Fibroblast of villous mesenchyme (primary cell): ENCODE measurements at regions not wholly inside any gene's neighbourhood (a gene's known extent, or its start where the extent isn't known, plus 50 kb on each side); places are given as distances from the start of the nearest gene placed in this dataset.

Source experiments
- DNase-seq: peaks from one replicate; pipeline ENCODE4 v3.0.0-alpha.2; 2010; ENCODE audit warnings: low read depth
- H3K4me3 ChIP-seq: 2 replicates; pipeline ENCODE4 v1.5.1; 2011; ENCODE audit warnings: low read depth, mild to moderate bottlenecking, low read length
- TF ChIP-seq, protein P1 (sequence below): IDR thresholded peaks from 2 replicates; pipeline ENCODE4 v1.5.1; 2012; ENCODE audit warnings: low read depth, mild to moderate bottlenecking, low read length; ENCODE audit not compliant: insufficient read depth

DNA sequence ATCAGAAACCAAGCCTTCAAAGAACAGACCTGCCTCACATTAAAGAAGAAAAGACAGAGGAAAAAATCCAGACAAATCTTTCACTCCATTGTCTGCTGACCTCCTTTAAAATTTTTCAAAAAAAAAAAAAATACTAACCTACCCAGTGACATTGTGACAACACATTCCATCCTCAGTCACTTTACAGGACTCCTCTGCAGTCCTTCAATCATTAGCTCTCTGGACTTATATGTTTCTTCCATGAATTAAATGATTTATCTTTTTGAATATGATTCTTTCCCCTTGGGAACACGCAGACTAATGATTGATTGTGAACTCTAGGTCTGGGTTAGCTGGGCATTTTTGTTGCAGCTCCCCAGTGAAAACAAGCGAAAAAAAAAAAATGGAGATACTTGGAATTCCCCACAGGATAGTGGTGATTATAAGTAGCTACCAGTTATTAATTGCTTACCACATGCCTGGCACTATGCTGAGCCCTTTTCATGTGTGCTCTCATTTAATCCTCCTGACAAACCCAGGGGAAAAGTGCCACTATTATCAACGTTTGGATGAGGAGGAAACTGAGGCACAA lies 261.3 kb upstream of the NCKAP5 start:
- TF ChIP-seq, protein P1, sequence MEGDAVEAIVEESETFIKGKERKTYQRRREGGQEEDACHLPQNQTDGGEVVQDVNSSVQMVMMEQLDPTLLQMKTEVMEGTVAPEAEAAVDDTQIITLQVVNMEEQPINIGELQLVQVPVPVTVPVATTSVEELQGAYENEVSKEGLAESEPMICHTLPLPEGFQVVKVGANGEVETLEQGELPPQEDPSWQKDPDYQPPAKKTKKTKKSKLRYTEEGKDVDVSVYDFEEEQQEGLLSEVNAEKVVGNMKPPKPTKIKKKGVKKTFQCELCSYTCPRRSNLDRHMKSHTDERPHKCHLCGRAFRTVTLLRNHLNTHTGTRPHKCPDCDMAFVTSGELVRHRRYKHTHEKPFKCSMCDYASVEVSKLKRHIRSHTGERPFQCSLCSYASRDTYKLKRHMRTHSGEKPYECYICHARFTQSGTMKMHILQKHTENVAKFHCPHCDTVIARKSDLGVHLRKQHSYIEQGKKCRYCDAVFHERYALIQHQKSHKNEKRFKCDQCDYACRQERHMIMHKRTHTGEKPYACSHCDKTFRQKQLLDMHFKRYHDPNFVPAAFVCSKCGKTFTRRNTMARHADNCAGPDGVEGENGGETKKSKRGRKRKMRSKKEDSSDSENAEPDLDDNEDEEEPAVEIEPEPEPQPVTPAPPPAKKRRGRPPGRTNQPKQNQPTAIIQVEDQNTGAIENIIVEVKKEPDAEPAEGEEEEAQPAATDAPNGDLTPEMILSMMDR = no peak
- H3K4me3 ChIP-seq = no peak overlapping the region
- no peak for DNase-seq

DNA sequence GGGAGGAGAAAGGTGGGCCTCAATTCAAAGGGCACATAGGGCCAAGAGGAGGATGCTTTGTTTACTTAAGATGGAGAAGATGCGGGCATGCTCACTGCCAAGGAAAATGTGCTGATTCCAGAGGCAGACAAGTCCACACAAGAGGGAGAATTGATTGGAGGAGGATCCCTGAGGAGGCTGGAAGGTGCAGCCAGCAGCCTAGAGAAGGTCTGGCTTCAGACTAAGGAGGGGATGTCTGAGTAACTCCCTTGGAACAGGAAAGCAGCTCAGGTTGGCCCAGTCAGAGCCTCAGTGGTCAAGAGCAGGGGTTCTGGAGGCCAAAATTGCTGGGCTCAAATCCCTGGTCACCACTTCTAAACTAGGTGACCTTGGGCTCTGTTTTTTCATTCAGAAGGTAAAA lies 265.5 kb upstream of the NCKAP5 start:
- TF ChIP-seq, protein P1 = no peak
- H3K4me3 ChIP-seq = no peak overlapping the region
- DNase-seq = no peak

DNA sequence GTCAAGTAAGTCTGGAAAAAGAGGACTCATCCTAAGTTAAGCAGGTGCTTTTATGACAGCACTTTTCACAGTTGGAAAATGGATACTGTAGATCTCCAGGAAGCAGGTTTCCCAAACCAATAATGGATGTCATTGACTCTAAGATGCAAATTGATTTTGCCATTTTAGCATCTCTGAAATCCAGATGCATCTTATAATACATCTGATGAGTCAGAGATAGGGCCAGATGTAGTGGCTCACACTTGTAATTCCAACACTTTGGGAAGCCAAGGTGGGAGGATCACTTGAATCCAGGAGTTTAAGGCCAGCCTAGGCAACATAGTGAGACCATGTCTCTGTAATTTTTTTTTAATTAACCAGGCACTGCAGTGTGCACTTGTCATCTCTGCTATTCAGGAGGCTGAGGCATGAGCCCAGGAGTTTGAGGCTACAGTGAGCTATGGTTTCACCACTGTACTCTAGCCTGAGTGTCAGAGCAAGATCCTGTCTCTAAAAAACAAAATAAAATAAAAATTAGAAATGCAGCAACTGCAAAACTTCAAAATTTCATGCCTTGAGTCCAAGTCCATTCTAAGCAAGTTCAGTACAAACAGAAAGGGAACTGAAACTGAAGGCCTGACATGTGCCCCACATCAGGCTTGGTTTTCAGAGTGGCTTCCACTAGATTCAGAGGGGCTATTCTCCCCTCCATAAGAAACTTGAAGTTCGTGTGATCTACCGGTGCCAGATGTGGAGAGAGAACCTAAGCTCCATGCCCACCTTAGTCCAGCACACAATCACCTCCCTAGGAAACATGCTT lies 267.8 kb upstream of the NCKAP5 start:
- DNase-seq = no peak
- H3K4me3 ChIP-seq = no peak overlapping the region
- TF ChIP-seq, protein P1 = no peak

DNA sequence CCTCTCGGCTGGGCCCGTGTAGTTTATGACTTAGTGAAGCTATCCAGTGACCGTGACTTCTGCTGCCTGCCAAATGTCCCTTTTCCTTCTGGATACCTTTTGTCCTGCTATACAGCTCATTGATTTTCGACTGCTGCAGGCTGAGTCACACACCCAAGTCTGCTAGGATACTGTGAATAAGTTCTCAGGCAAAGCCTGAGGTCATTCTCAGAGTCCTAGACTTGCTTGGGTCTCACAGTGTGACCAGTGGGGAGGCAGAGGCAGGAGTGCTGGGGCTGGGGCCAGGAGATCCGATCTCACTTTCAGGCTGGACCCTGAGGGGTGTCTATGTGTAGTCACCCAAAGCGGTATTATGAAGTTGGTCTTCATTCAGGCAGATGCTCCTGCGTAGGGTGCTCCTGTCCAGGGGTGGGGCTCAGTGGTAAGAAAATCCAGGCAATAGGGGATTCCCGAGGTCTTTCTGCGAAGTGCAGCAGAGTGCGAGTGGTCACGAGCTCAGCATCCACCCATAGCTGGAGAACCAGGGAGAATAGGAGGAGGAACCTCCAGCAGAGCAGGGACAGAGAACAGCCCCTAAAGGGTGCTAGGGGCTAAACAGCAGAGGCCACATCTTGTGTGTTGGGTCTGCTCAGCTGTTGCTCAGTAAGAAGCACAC lies 268.6 kb upstream of the NCKAP5 start:
- no peak for DNase-seq
- TF ChIP-seq, protein P1 = no peak
- H3K4me3 ChIP-seq = no peak overlapping the region

DNA sequence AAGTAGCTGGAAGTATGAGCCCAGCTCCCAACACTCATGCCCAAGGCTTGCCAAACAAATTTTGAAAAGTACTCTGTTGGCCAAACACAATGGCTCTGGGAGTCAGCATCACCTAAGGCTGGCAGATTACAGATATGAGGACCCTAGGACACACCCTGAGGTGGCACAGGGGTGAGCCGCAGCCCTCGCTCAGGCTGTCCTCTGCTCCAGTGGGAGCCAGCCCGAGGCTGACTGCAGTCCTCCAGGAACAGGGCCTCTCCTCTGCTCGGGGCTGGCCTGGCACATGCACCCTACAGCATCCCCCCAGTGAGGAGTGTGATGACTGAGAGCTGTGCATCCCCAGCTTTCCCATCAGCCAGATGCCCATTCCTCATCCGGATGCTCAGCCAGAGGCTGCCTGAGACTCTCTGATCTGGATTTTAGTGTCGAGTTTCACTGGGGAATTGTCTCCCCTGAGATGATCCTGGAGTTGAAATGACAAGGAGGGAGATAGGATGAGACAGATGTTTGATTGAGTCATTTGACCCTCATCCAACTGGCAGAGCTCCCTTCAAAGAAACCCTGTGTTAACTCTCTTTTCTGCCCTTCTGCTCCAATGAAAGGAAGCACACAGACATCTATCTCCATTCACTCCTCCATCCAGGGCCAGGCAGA lies 269.3 kb upstream of the NCKAP5 start:
- no peak overlapping the region for H3K4me3 ChIP-seq
- no peak for DNase-seq
- TF ChIP-seq, protein P1 = no peak

DNA sequence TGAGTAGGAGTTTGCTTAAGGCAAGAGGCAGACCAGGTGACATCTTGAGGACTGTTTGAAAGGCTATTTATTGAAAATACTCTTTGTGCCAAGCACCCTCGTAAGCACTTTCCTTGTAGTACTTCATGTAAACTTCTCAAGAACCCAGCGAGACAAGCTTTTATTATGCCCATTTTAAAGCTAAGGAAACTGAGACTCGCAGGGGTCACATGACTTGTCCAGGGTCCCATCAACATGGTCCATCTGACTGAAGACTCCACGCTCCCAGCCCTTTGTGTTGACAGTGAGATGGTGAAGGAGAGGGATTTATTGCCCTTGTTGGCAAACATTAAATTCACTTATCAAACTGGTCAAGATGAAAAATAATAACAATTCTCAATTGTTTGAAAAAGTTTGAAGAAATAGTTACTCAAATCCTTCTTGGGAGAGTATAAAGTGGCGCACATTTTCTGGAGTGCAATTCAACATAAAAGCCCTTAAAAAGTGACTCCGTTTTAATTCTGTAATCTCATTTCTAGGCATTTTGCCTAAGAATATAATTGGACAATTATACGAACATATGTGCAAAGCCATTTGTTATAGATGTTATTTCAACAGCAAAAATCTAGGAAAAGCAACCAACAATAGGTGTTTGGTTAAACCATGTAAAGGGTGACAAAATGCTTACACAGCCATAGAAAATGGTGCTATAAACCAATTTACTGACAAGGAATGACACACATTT lies 270.5 kb upstream of the NCKAP5 start:
- DNase-seq = no peak
- TF ChIP-seq, protein P1 = no peak

More for the DNA sequence above, 270.5 kb upstream of the NCKAP5 start:
- no peak overlapping the region for H3K4me3 ChIP-seq
